Endothelial cell of umbilical vein (primary cell): ENCODE measurements at regions not wholly inside any gene's neighbourhood (a gene's known extent, or its start where the extent isn't known, plus 50 kb on each side); places are given as distances from the start of the nearest gene placed in this dataset.

Experiments used
- BruUV-seq: library from RNA; stranded (reverse); fragments of 400-500 nt; replicated peaks from 2 replicates; lab custom pipeline; 2021; lab: Mats Ljungman, UMichigan
- CTCF ChIA-PET: fragments of 300-600, 350-600 bp; sonication (Branson Sonifier 250); formaldehyde crosslinking; loops from one replicate; lab custom pipeline; 2021; ENCODE audit warnings: antibody characterized with exemption, inconsistent platforms; lab: Charles Lee
- POLR2A ChIA-PET: fragments of 300-600, 350-600 bp; sonication (Branson Sonifier 250); formaldehyde crosslinking; loops from one replicate; lab custom pipeline; 2021; ENCODE audit warnings: antibody characterized with exemption, inconsistent platforms; lab: Charles Lee
- DNase-seq: peaks from one replicate; pipeline ENCODE4 v3.0.0-alpha.2; 2011; ENCODE audit warnings: low read depth, low spot score
- FAIRE-seq: peaks from 2 replicates; lab custom pipeline; 2011; peaks lifted over from hg19 to GRCh38; lab: Jason Lieb, UNC
- H2AFZ ChIP-seq: 2 replicates; pipeline ENCODE4 v1.6.0; 2012; ENCODE audit warnings: low read depth, low read length, control low read depth, inconsistent platforms
- H3K27ac ChIP-seq: 2 replicates; pipeline ENCODE4 v1.5.1; 2011; ENCODE audit warnings: low read depth, mild to moderate bottlenecking, control low read depth, low read length, moderate library complexity; ENCODE audit not compliant: insufficient read depth
- H3K27me3 ChIP-seq, 2 experiments: 2 replicates each; pipeline versions ENCODE4 v1.6.0 to v1.6.1; 2011; ENCODE audit warnings: low read length in 2 of 2, mixed read lengths in 1 of 2; ENCODE audit not compliant: control insufficient read depth in 2 of 2, insufficient read depth in 2 of 2
- H3K36me3 ChIP-seq, 2 experiments: 2 replicates in 1 of 2; 3 replicates in 1 of 2; pipeline ENCODE4 v1.5.1; 2011; ENCODE audit warnings: low read length in 2 of 2, mild to moderate bottlenecking in 1 of 2, moderate library complexity in 1 of 2; ENCODE audit not compliant: control insufficient read depth in 2 of 2, insufficient read depth in 2 of 2; ENCODE audit errors: extremely low read depth in 1 of 2
- H3K4me1 ChIP-seq: 3 replicates; pipeline ENCODE4 v1.5.1; 2011; ENCODE audit warnings: mild to moderate bottlenecking, low read length; ENCODE audit not compliant: control insufficient read depth, insufficient read depth; ENCODE audit errors: extremely low read depth
- H3K4me2 ChIP-seq: 2 replicates; pipeline ENCODE4 v1.6.1; 2011; ENCODE audit warnings: low read length, control low read depth, mixed read lengths; ENCODE audit not compliant: insufficient read depth
- H3K4me3 ChIP-seq, 3 experiments: fragments of 200-600 bp in 1 of 3; sonication (generic), shearing (Covaris generic) in 1 of 3; replicated peaks in 1 of 3; 2 replicates each; pipeline ENCODE4 v1.5.1; 2011 to 2016; ENCODE audit warnings: control low read depth in 3 of 3, low read length in 3 of 3, mild to moderate bottlenecking in 2 of 3, inconsistent platforms in 1 of 3, low read depth in 1 of 3, moderate library complexity in 1 of 3; ENCODE audit not compliant: insufficient read depth in 1 of 3
- H3K79me2 ChIP-seq: 2 replicates; pipeline ENCODE4 v1.6.0; 2012; ENCODE audit warnings: low read length, inconsistent platforms; ENCODE audit not compliant: control insufficient read depth, insufficient read depth
- H3K9ac ChIP-seq: replicated peaks from 2 replicates; pipeline ENCODE3; 2011; ENCODE audit warnings: low read length, control low read depth; ENCODE audit not compliant: insufficient read depth; ENCODE audit errors: extremely low read depth
- H3K9me1 ChIP-seq: replicated peaks from 3 replicates; pipeline ENCODE4 v1.6.0; 2011; ENCODE audit warnings: mild to moderate bottlenecking, low read length; ENCODE audit not compliant: control insufficient read depth, insufficient read depth; ENCODE audit errors: extremely low read depth
- H3K9me3 ChIP-seq: replicated peaks from 2 replicates; pipeline ENCODE4 v1.5.1; 2012; ENCODE audit warnings: low read length, inconsistent platforms; ENCODE audit not compliant: control insufficient read depth, insufficient read depth
- H4K20me1 ChIP-seq: replicated peaks from 2 replicates; pipeline ENCODE3; 2011; ENCODE audit warnings: mild to moderate bottlenecking, low read length; ENCODE audit not compliant: control insufficient read depth, insufficient read depth; ENCODE audit errors: extremely low read depth
- EZH2 ChIP-seq: IDR thresholded peaks from 2 replicates; pipeline ENCODE4 v1.6.1; 2012; ENCODE audit warnings: borderline replicate concordance, low read depth, mild to moderate bottlenecking, moderate library complexity, low read length, inconsistent platforms; ENCODE audit not compliant: severe bottlenecking
- FOS ChIP-seq: IDR thresholded peaks from 2 replicates; pipeline ENCODE4 v1.6.1; 2011; ENCODE audit warnings: mild to moderate bottlenecking, low read length, moderate library complexity, borderline replicate concordance; ENCODE audit not compliant: insufficient read depth
- GATA2 ChIP-seq: IDR thresholded peaks from 2 replicates; pipeline ENCODE4 v1.7.0; 2011; ENCODE audit warnings: low read depth, mild to moderate bottlenecking, moderate library complexity, mixed read lengths, low read length; ENCODE audit not compliant: insufficient read length, insufficient read depth
- JUN ChIP-seq: IDR thresholded peaks from 2 replicates; pipeline ENCODE4 v1.6.1; 2011; ENCODE audit warnings: borderline replicate concordance, low read depth; ENCODE audit not compliant: insufficient read length, insufficient read depth
- MAX ChIP-seq: IDR thresholded peaks from 2 replicates; pipeline ENCODE4 v1.6.1; 2011; ENCODE audit not compliant: insufficient read depth, insufficient read length
- MYC ChIP-seq: IDR thresholded peaks from one replicate; pipeline ENCODE4 v1.6.1; 2011; ENCODE audit warnings: mild to moderate bottlenecking, low read depth, low read length
- POLR2A ChIP-seq: IDR thresholded peaks from 2 replicates; pipeline ENCODE4 v1.6.1; 2012; ENCODE audit warnings: low read depth, mild to moderate bottlenecking, control low read depth, low read length
- POLR2AphosphoS5 ChIP-seq: IDR thresholded peaks from 2 replicates; pipeline ENCODE4 v1.6.1; 2012; ENCODE audit warnings: low read depth, mild to moderate bottlenecking, control low read depth, low read length, moderate library complexity; ENCODE audit not compliant: insufficient read depth
- dilution Hi-C: fragments of 300-500 bp; cut with MboI; formaldehyde crosslinking; loops from one replicate; pipeline ENCODE4 v1.15.0; 2019; ENCODE audit warnings: low sequenced_read_pairs; ENCODE audit not compliant: extremely low pct_ligation_motif_present
- intact Hi-C: fragments of 100-400 bp; cut with micrococcal nuclease; formaldehyde crosslinking; loops from one replicate; pipeline ENCODE4 v1.10.0; 2022
- TF ChIP-seq, protein P1 (sequence below), 2 donors: IDR thresholded peaks; 1 replicate in 1 of 2; 2 replicates in 1 of 2; pipeline ENCODE4 v1.5.1; 2011; ENCODE audit warnings: low read length in 2 of 2, mild to moderate bottlenecking in 2 of 2, moderate library complexity in 2 of 2, control low read depth in 1 of 2, inconsistent platforms in 1 of 2, low read depth in 1 of 2; ENCODE audit not compliant: insufficient read depth in 1 of 2; ENCODE audit errors: extremely low read depth in 1 of 2

DNA sequence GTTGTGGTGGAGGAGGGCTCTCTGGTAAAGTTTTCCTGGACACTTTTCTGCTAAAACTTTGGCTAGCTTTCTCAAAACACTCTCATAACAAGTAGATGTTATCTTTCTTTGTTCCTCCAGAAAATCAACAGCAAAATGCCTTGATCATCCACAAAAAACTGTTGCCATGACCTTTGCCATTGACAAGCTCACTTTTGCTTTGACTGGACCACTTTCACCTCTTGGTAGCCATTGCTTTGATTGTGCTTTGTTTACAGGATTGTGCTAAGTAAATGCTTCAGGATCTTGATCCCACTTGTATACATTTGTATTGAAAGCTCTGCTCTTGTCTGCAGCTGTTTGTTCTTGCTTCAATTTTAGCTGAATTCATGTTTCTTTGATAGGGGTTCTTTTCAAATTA, 143.9 kb upstream of the NR3C1 start:
- no TSS peak for BruUV-seq
- FAIRE-seq (no peak), DNase-seq (no peak)
- Histone ChIP-seq H3K9ac (no peak overlapping the region), H3K36me3 (no peaks in the 10 kb centered on the region), H3K27ac (no peak overlapping the region), H3K27me3 (no peaks in the 10 kb centered on the region), H4K20me1 (no peaks in the 10 kb centered on the region), H3K4me2 (no peak overlapping the region), H3K9me1 (no peaks in the 10 kb centered on the region), H3K79me2 (no peaks in the 10 kb centered on the region), H3K4me1 (no peaks in the 10 kb centered on the region), H3K4me3 (no peak overlapping the region), H2AFZ (no peak overlapping the region), H3K9me3 (no peaks in the 10 kb centered on the region)
- dilution Hi-C loops = no loop called here
- ChIA-PET CTCF (no interaction called here), POLR2A (no interaction called here)
- TF ChIP-seq FOS = no peak
- TF ChIP-seq POLR2AphosphoS5 = no peak
- TF ChIP-seq, protein P1, sequence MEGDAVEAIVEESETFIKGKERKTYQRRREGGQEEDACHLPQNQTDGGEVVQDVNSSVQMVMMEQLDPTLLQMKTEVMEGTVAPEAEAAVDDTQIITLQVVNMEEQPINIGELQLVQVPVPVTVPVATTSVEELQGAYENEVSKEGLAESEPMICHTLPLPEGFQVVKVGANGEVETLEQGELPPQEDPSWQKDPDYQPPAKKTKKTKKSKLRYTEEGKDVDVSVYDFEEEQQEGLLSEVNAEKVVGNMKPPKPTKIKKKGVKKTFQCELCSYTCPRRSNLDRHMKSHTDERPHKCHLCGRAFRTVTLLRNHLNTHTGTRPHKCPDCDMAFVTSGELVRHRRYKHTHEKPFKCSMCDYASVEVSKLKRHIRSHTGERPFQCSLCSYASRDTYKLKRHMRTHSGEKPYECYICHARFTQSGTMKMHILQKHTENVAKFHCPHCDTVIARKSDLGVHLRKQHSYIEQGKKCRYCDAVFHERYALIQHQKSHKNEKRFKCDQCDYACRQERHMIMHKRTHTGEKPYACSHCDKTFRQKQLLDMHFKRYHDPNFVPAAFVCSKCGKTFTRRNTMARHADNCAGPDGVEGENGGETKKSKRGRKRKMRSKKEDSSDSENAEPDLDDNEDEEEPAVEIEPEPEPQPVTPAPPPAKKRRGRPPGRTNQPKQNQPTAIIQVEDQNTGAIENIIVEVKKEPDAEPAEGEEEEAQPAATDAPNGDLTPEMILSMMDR (IDR thresholded peaks at IDR 0.05; ENCODE audit: extremely low read depth in 1 of 2, insufficient read depth in 1 of 2, low read depth in 1 of 2, low read length in 2 of 2) = no peak
- no peak for TF ChIP-seq POLR2A
- intact Hi-C loops = no loop called here

- ChIA-PET CTCF (no interaction called here), POLR2A (no interaction called here)
- Histone ChIP-seq H3K4me1 (no peaks in the 10 kb centered on the region), H3K9ac (no peak overlapping the region), H3K4me3 (no peak overlapping the region), H3K79me2 (no peaks in the 10 kb centered on the region), H2AFZ (no peak overlapping the region), H3K9me3 (no peaks in the 10 kb centered on the region), H3K9me1 (no peaks in the 10 kb centered on the region), H4K20me1 (no peaks in the 10 kb centered on the region), H3K27me3 (no peaks in the 10 kb centered on the region), H3K36me3 (no peaks in the 10 kb centered on the region), H3K4me2 (no peak overlapping the region), H3K27ac (no peak overlapping the region)
- no TSS peak for BruUV-seq
- FAIRE-seq (no peak), DNase-seq (no peak)
- dilution Hi-C loops (no loop called here), intact Hi-C loops (no loop called here)
- TF ChIP-seq JUN (no peak), MYC (no peak), POLR2A (no peak), POLR2AphosphoS5 (no peak), MAX (no peak), FOS (no peak), EZH2 (no peak), GATA2 (no peak)
- TF ChIP-seq, protein P1 (IDR thresholded peaks at IDR 0.05; ENCODE audit: extremely low read depth in 1 of 2, insufficient read depth in 1 of 2, low read depth in 1 of 2, low read length in 2 of 2) = no peak
Observed at GRCh38 chr5:143546394-143546793, 142.9 kb upstream of the NR3C1 start.
